Mucosa of descending colon (tissue), 3 donors: ENCODE measurements at regions not wholly inside any gene's neighbourhood (a gene's known extent, or its start where the extent isn't known, plus 50 kb on each side); places are given as distances from the start of the nearest gene placed in this dataset.

Source experiments
- ATAC-seq: fragments of 200-7000 bp; cut with Tn5 transposase; one replicate; pipeline ENCODE4 v1.9.1; 2020; ENCODE audit warnings: mild to moderate bottlenecking, moderate library complexity
- DNase-seq, 3 donors: peaks; one replicate each; pipeline ENCODE4 v3.0.0-alpha.2; 2020
- H3K36me3 ChIP-seq: fragments of 200-600 bp; one replicate; pipeline ENCODE4 v1.8.0; 2021; ENCODE audit warnings: low read depth, mild to moderate bottlenecking
- H3K4me1 ChIP-seq: fragments of 200-600 bp; one replicate; pipeline ENCODE4 v1.8.0; 2021; ENCODE audit warnings: low read depth, mild to moderate bottlenecking
- H3K4me3 ChIP-seq: fragments of 200-600 bp; one replicate; pipeline ENCODE4 v1.8.0; 2021; ENCODE audit warnings: mild to moderate bottlenecking
- H3K9me3 ChIP-seq: fragments of 200-600 bp; one replicate; pipeline ENCODE4 v1.8.0; 2021; ENCODE audit warnings: mild to moderate bottlenecking
- CTCF ChIP-seq: fragments of 200-600 bp; IDR thresholded peaks from one replicate; pipeline ENCODE4 v1.8.0; 2022; ENCODE audit warnings: antibody characterized with exemption, mild to moderate bottlenecking
- intact Hi-C, 2 donors: fragments of 100-400 bp; cut with DNase I in 1 of 2; cut with micrococcal nuclease in 1 of 2; formaldehyde crosslinking; loops; one replicate each; pipeline versions ENCODE4 v1.11.0 to v1.11.1; 2022; cut with DNase I, micrococcal nuclease
- donor health status: DM: no; HTN: no; CAD: no; lungs with moderate emphysema.
- donor health status: DM: no; HTN: no; CAD: no.
- donor health status: DM: no; HTN: yes; CAD: no.

- no peak for DNase-seq
- ATAC-seq = no peak
Measured at GRCh38 chr4:180794333-180794732, 1448.9 kb upstream of the TENM3 start.

GRCh38 chr4:180798036-180798577 lies 1445.1 kb upstream of the TENM3 start:
- DNase-seq = no peak
- no peaks in the 10 kb centered on the region for H3K36me3 ChIP-seq
- ATAC-seq = no peak
- no peak for TF ChIP-seq CTCF
- no peak overlapping the region for H3K4me3 ChIP-seq
- no peaks in the 10 kb centered on the region for H3K4me1 ChIP-seq
- no peaks in the 10 kb centered on the region for H3K9me3 ChIP-seq
- intact Hi-C loops = no loop called here

More at GRCh38 chr4:180794333-180794732, 1448.9 kb upstream of the TENM3 start:
- Histone ChIP-seq H3K9me3 (no peaks in the 10 kb centered on the region), H3K36me3 (no peaks in the 10 kb centered on the region), H3K4me1 (no peaks in the 10 kb centered on the region), H3K4me3 (no peak overlapping the region)
- no peak for TF ChIP-seq CTCF
- intact Hi-C loops = no loop called here

- H3K9me3 ChIP-seq = no peaks in the 10 kb centered on the region
- intact Hi-C loops = no loop called here
- no peaks in the 10 kb centered on the region for H3K36me3 ChIP-seq
- H3K4me3 ChIP-seq = no peak overlapping the region
- ATAC-seq (no peak), DNase-seq (no peak)
- TF ChIP-seq CTCF = no peak
- H3K4me1 ChIP-seq = no peaks in the 10 kb centered on the region
Measured at GRCh38 chr4:180799798-180800197, 1443.4 kb upstream of the TENM3 start.

GRCh38 chr4:180805101-180805500 lies 1438.1 kb upstream of the TENM3 start:
- Histone ChIP-seq H3K4me1 (no peaks in the 10 kb centered on the region), H3K36me3 (no peaks in the 10 kb centered on the region), H3K9me3 (no peaks in the 10 kb centered on the region), H3K4me3 (no peak overlapping the region)
- intact Hi-C loops = no loop called here
- DNase-seq (no peak), ATAC-seq (no peak)
- no peak for TF ChIP-seq CTCF

GRCh38 chr4:180808862-180809261 lies 1434.3 kb upstream of the TENM3 start:
- H3K4me1 ChIP-seq = no peaks in the 10 kb centered on the region
- DNase-seq = no peak
- intact Hi-C loops = no loop called here
- TF ChIP-seq CTCF = no peak
- H3K9me3 ChIP-seq = no peaks in the 10 kb centered on the region
- ATAC-seq = no peak
- no peaks in the 10 kb centered on the region for H3K36me3 ChIP-seq
- no peak overlapping the region for H3K4me3 ChIP-seq

GRCh38 chr4:180809439-180809838 lies 1433.8 kb upstream of the TENM3 start:
- Histone ChIP-seq H3K4me1 (no peaks in the 10 kb centered on the region), H3K9me3 (no peaks in the 10 kb centered on the region), H3K4me3 (no peak overlapping the region), H3K36me3 (no peaks in the 10 kb centered on the region)
- ATAC-seq (no peak), DNase-seq (no peak)
- TF ChIP-seq CTCF = no peak
- intact Hi-C loops = no loop called here
